CD4-positive, alpha-beta memory T cell (primary cell): ENCODE measurements at regions not wholly inside any gene's neighbourhood (a gene's known extent, or its start where the extent isn't known, plus 50 kb on each side); places are given as distances from the start of the nearest gene placed in this dataset.
"Not testable (repeated sequence)": the region's sequence is repeated elsewhere in the genome, so short reads cannot be mapped to it uniquely, and the experiment has no call there.

Experiments
- CTCF ChIA-PET: fragments of 350-600 bp; sonication (Branson Sonifier 250); formaldehyde crosslinking; loops from one replicate; lab custom pipeline; 2021; ENCODE audit warnings: inconsistent platforms; ENCODE audit not compliant: partially characterized antibody; lab: Charles Lee
- POLR2A ChIA-PET: fragments of 350-600 bp; sonication (Branson Sonifier 250); formaldehyde crosslinking; loops from one replicate; lab custom pipeline; 2021; ENCODE audit not compliant: partially characterized antibody; lab: Charles Lee
- DNase-seq, 5 donors: peaks; one replicate each; pipeline versions ENCODE4 v3.0.0 to v3.0.0-alpha.2; 2020 to 2022; ENCODE audit warnings: mixed read lengths in 1 of 5
- H3K27ac ChIP-seq: one replicate; pipeline ENCODE4 v1.7.0; 2013; ENCODE audit warnings: low read depth, low read length
- H3K27me3 ChIP-seq: 2 replicates; pipeline ENCODE4 v1.7.0; 2013; ENCODE audit warnings: mild to moderate bottlenecking, low read length, moderate library complexity; ENCODE audit not compliant: insufficient read depth
- H3K36me3 ChIP-seq: 2 replicates; pipeline ENCODE4 v1.7.0; 2013; ENCODE audit warnings: mild to moderate bottlenecking, low read length, moderate library complexity; ENCODE audit not compliant: insufficient read depth
- H3K4me1 ChIP-seq: 2 replicates; pipeline ENCODE4 v1.7.0; 2013; ENCODE audit warnings: mild to moderate bottlenecking, low read length, moderate library complexity; ENCODE audit not compliant: insufficient read depth
- H3K4me3 ChIP-seq, 2 donors: one replicate each; pipeline ENCODE4 v1.7.0; 2013; ENCODE audit warnings: low read length in 2 of 2, mild to moderate bottlenecking in 1 of 2
- H3K9me3 ChIP-seq, 2 donors: one replicate each; pipeline ENCODE4 v1.7.0; 2013; ENCODE audit warnings: low read length in 2 of 2, control low read depth in 1 of 2; ENCODE audit not compliant: control insufficient read depth in 1 of 2
- H3K27ac Mint-ChIP-seq, 7 donors: one replicate each; pipeline ENCODE4 v1.8.0; 2020 to 2021; ENCODE audit warnings: mixed read lengths in 7 of 7, mild to moderate bottlenecking in 6 of 7, inconsistent platforms in 3 of 7, moderate library complexity in 3 of 7
- H3K27me3 Mint-ChIP-seq, 2 donors: one replicate each; pipeline ENCODE4 v1.8.0; 2020 to 2021; ENCODE audit warnings: mixed read lengths in 2 of 2
- H3K36me3 Mint-ChIP-seq, 2 donors: one replicate each; pipeline ENCODE4 v1.8.0; 2020 to 2021; ENCODE audit warnings: mixed read lengths in 2 of 2, inconsistent platforms in 1 of 2, mild to moderate bottlenecking in 1 of 2
- H3K4me1 Mint-ChIP-seq, 4 donors: one replicate each; pipeline ENCODE4 v1.8.0; 2020 to 2021; ENCODE audit warnings: mixed read lengths in 4 of 4, mild to moderate bottlenecking in 1 of 4
- H3K4me3 Mint-ChIP-seq, 8 donors: one replicate each; pipeline ENCODE4 v1.8.0; 2020 to 2021; ENCODE audit warnings: mixed read lengths in 8 of 8, mild to moderate bottlenecking in 7 of 8, moderate library complexity in 6 of 8, inconsistent platforms in 3 of 8
- H3K9me3 Mint-ChIP-seq, 8 donors: one replicate each; pipeline ENCODE4 v1.8.0; 2020 to 2021; ENCODE audit warnings: mixed read lengths in 8 of 8, mild to moderate bottlenecking in 5 of 8, inconsistent platforms in 3 of 8, moderate library complexity in 1 of 8
- intact Hi-C: fragments of 100-400 bp; cut with micrococcal nuclease; formaldehyde crosslinking; loops from one replicate; pipeline ENCODE4 v1.15.1; 2023

- Mint-ChIP-seq H3K9me3 (peaks cover 0 to 8% (median 0%) of the 10 kb centered on the region in 8 donors), H3K4me1 (peaks cover 0 to 5% (median 1%) of the 10 kb centered on the region in 4 donors), H3K36me3 (no peaks in the 10 kb centered on the region), H3K27ac (no peak overlapping the region), H3K4me3 (no peak overlapping the region), H3K27me3 (no peaks in the 10 kb centered on the region)
- H3K27ac ChIP-seq = no peak overlapping the region
- DNase-seq = no peak
- no peaks in the 10 kb centered on the region for H3K4me1 ChIP-seq
- intact Hi-C loops = no loop called here
- ChIA-PET CTCF (no interaction called here), POLR2A (no interaction called here)
- H3K9me3 ChIP-seq = no peaks in the 10 kb centered on the region
- no peak overlapping the region for H3K4me3 ChIP-seq
- no peaks in the 10 kb centered on the region for H3K27me3 ChIP-seq
- no peaks in the 10 kb centered on the region for H3K36me3 ChIP-seq
These were observed 90.3 kb upstream of the TBL1X start for GRCh38 chrX:9374555-9374954.

GRCh38 chrX:9376111-9376510, 88.7 kb upstream of the TBL1X start:
- no peaks in the 10 kb centered on the region for H3K27me3 Mint-ChIP-seq
- no peaks in the 10 kb centered on the region for H3K27me3 ChIP-seq
- no peaks in the 10 kb centered on the region for H3K9me3 ChIP-seq
- H3K27ac ChIP-seq = no peak overlapping the region
- H3K4me1 Mint-ChIP-seq = peaks cover 0 to 5% (median under 1%) of the 10 kb centered on the region in 4 donors
- peak overlapping the region in 1 of 7 donors; percentile 1 for H3K27ac Mint-ChIP-seq
- no peaks in the 10 kb centered on the region for H3K36me3 ChIP-seq
- no peaks in the 10 kb centered on the region for H3K36me3 Mint-ChIP-seq
- H3K4me3 ChIP-seq = no peak overlapping the region
- H3K9me3 Mint-ChIP-seq = peaks cover 0 to 12% (median 0%) of the 10 kb centered on the region in 8 donors
- no peaks in the 10 kb centered on the region for H3K4me1 ChIP-seq
- CTCF ChIA-PET = no interaction called here
- intact Hi-C loops = no loop called here
- H3K4me3 Mint-ChIP-seq = no peak overlapping the region
- POLR2A ChIA-PET = no interaction called here
- no peak for DNase-seq

- POLR2A ChIA-PET, H3K9me3 ChIP-seq, CTCF ChIA-PET, intact Hi-C loops, H3K4me1 ChIP-seq, H3K36me3 ChIP-seq, H3K4me3 ChIP-seq, H3K27ac ChIP-seq, DNase-seq, H3K27ac Mint-ChIP-seq, H3K27me3 Mint-ChIP-seq, H3K27me3 ChIP-seq, H3K4me3 Mint-ChIP-seq, H3K36me3 Mint-ChIP-seq, H3K4me1 Mint-ChIP-seq: not testable (repeated sequence)
- H3K9me3 Mint-ChIP-seq = peaks cover 0 to 12% (median 0%) of the 10 kb centered on the region in 8 donors
These were observed 87.6 kb upstream of the TBL1X start for GRCh38 chrX:9377216-9377615.

GRCh38 chrX:9378980-9379696, 85.7 kb upstream of the TBL1X start:
- peaks cover 0 to 6% (median 3%) of the 10 kb centered on the region in 4 donors for H3K4me1 Mint-ChIP-seq
- H3K36me3 ChIP-seq = no peaks in the 10 kb centered on the region
- H3K9me3 ChIP-seq = no peaks in the 10 kb centered on the region
- no peaks in the 10 kb centered on the region for H3K27me3 Mint-ChIP-seq
- H3K27me3 ChIP-seq = no peaks in the 10 kb centered on the region
- no peak overlapping the region for H3K27ac ChIP-seq
- intact Hi-C loops = no loop called here
- DNase-seq = no peak
- H3K9me3 Mint-ChIP-seq = peaks cover 0 to 12% (median 0%) of the 10 kb centered on the region in 8 donors
- H3K36me3 Mint-ChIP-seq = no peaks in the 10 kb centered on the region
- H3K4me3 Mint-ChIP-seq = no peak overlapping the region
- ChIA-PET POLR2A (no interaction called here), CTCF (no interaction called here)
- H3K4me3 ChIP-seq = no peak overlapping the region
- H3K4me1 ChIP-seq = no peaks in the 10 kb centered on the region
- no peak overlapping the region for H3K27ac Mint-ChIP-seq

- intact Hi-C loops = no loop called here
- H3K36me3 Mint-ChIP-seq = no peaks in the 10 kb centered on the region
- no peaks in the 10 kb centered on the region for H3K27me3 Mint-ChIP-seq
- Histone ChIP-seq H3K36me3 (no peaks in the 10 kb centered on the region), H3K4me3 (no peak overlapping the region), H3K27ac (no peak overlapping the region), H3K27me3 (no peaks in the 10 kb centered on the region), H3K4me1 (no peaks in the 10 kb centered on the region), H3K9me3 (no peaks in the 10 kb centered on the region)
- ChIA-PET POLR2A (no interaction called here), CTCF (no interaction called here)
- DNase-seq = no peak
- peak overlapping the region in 2 of 8 donors; percentile 32 to 36 for H3K4me3 Mint-ChIP-seq
- no peak overlapping the region for H3K27ac Mint-ChIP-seq
- peaks cover 0 to 12% (median 0%) of the 10 kb centered on the region in 8 donors for H3K9me3 Mint-ChIP-seq
- H3K4me1 Mint-ChIP-seq = peaks cover 0 to 6% (median 3%) of the 10 kb centered on the region in 4 donors
These were observed 84.9 kb upstream of the TBL1X start for GRCh38 chrX:9379697-9380551.

GRCh38 chrX:9383655-9384054, 81.2 kb upstream of the TBL1X start:
- CTCF ChIA-PET = interaction anchor here (0.9 kb wide), 1 partner anchor 10 kb away, joined by 3 read pairs; no protein-coding TSS in a partner anchor
- H3K4me1 ChIP-seq = no peaks in the 10 kb centered on the region
- H3K27ac ChIP-seq = no peak overlapping the region
- Mint-ChIP-seq H3K36me3 (no peaks in the 10 kb centered on the region), H3K4me3 (no peak overlapping the region), H3K4me1 (peaks cover 0 to 6% (median 3%) of the 10 kb centered on the region in 4 donors), H3K9me3 (peaks cover 0 to 6% (median 0%) of the 10 kb centered on the region in 8 donors), H3K27ac (no peak overlapping the region), H3K27me3 (no peaks in the 10 kb centered on the region)
- POLR2A ChIA-PET = no interaction called here
- no peaks in the 10 kb centered on the region for H3K36me3 ChIP-seq
- H3K9me3 ChIP-seq = no peaks in the 10 kb centered on the region
- H3K4me3 ChIP-seq = no peak overlapping the region
- no peaks in the 10 kb centered on the region for H3K27me3 ChIP-seq
- DNase-seq = no peak
- intact Hi-C loops = no loop called here

GRCh38 chrX:9388450-9388849, 76.4 kb upstream of the TBL1X start:
- no peak for DNase-seq
- no peaks in the 10 kb centered on the region for H3K27me3 Mint-ChIP-seq
- Histone ChIP-seq H3K27ac (no peak overlapping the region), H3K4me3 (no peak overlapping the region), H3K27me3 (no peaks in the 10 kb centered on the region), H3K4me1 (no peaks in the 10 kb centered on the region), H3K36me3 (no peaks in the 10 kb centered on the region), H3K9me3 (no peaks in the 10 kb centered on the region)
- no peak overlapping the region for H3K4me3 Mint-ChIP-seq
- H3K36me3 Mint-ChIP-seq = no peaks in the 10 kb centered on the region
- POLR2A ChIA-PET = no interaction called here
- peaks cover 0 to 3% (median 0%) of the 10 kb centered on the region in 4 donors for H3K4me1 Mint-ChIP-seq
- no peak overlapping the region for H3K27ac Mint-ChIP-seq
- peaks cover 0 to 3% (median 0%) of the 10 kb centered on the region in 8 donors for H3K9me3 Mint-ChIP-seq
- CTCF ChIA-PET = no interaction called here
- intact Hi-C loops = no loop called here
